OCI-LY3 (cell line): ENCODE measurements at regions not wholly inside any gene's neighbourhood (a gene's known extent, or its start where the extent isn't known, plus 50 kb on each side); places are given as distances from the start of the nearest gene placed in this dataset.

Source experiments
- EZH2phosphoT487 ChIP-seq: fragments of 200-600 bp; shearing (Covaris generic); IDR thresholded peaks from 2 replicates; pipeline ENCODE4 v1.6.1; 2018; ENCODE audit warnings: antibody characterized with exemption, mixed run types, low read depth
- TF ChIP-seq, protein P1 (sequence below): fragments of 200-600, 300-600 bp; sonication (generic); IDR thresholded peaks from 2 replicates; pipeline ENCODE4 v1.5.1; 2014; ENCODE audit warnings: antibody characterized with exemption, low read length, low read depth

DNA sequence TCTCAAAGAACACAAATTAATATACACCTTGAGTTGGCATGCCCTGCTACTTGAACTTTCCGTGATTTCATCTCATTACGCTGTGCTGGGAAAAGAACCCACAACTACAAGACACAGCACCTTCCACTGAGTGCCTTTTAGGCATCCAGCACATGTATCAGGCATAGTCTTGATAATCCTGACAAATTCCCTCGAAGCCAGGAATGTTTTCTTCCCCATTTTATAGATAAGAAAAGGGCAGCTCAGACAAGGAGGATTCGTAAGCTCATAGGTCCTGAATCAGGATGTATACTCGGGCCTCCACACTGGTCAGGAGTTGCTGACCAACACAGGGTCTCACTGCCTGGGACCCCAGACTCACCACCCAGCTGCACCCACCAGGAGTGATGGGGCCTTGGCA lies 368.6 kb downstream of the TNS3 start:
- TF ChIP-seq, protein P1, sequence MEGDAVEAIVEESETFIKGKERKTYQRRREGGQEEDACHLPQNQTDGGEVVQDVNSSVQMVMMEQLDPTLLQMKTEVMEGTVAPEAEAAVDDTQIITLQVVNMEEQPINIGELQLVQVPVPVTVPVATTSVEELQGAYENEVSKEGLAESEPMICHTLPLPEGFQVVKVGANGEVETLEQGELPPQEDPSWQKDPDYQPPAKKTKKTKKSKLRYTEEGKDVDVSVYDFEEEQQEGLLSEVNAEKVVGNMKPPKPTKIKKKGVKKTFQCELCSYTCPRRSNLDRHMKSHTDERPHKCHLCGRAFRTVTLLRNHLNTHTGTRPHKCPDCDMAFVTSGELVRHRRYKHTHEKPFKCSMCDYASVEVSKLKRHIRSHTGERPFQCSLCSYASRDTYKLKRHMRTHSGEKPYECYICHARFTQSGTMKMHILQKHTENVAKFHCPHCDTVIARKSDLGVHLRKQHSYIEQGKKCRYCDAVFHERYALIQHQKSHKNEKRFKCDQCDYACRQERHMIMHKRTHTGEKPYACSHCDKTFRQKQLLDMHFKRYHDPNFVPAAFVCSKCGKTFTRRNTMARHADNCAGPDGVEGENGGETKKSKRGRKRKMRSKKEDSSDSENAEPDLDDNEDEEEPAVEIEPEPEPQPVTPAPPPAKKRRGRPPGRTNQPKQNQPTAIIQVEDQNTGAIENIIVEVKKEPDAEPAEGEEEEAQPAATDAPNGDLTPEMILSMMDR, result no peak
- TF ChIP-seq EZH2phosphoT487, result no peak
